H1 (cell line): ENCODE measurements at regions not wholly inside any gene's neighbourhood (a gene's known extent, or its start where the extent isn't known, plus 50 kb on each side); places are given as distances from the start of the nearest gene placed in this dataset.

Experiments used
- CTCF ChIA-PET: fragments of 300-600 bp; sonication (Branson Sonifier 250); formaldehyde crosslinking; loops from one replicate; lab custom pipeline; 2021; ENCODE audit not compliant: partially characterized antibody; lab: Charles Lee
- POLR2A ChIA-PET: fragments of 300-600 bp; sonication (Branson Sonifier 250); formaldehyde crosslinking; loops from one replicate; lab custom pipeline; 2021; ENCODE audit warnings: inconsistent platforms; ENCODE audit not compliant: partially characterized antibody; lab: Charles Lee
- DNase-seq, 2 experiments: peaks; one replicate each; pipeline versions ENCODE4 v3.0.0 to v3.0.0-alpha.2; 2010 to 2022; ENCODE audit warnings: low spot score in 2 of 2, low read depth in 1 of 2, mixed read lengths in 1 of 2
- FAIRE-seq: peaks from 2 replicates; lab custom pipeline; 2011; peaks lifted over from hg19 to GRCh38; lab: Jason Lieb, UNC
- H2AFZ ChIP-seq: 2 replicates; pipeline ENCODE4 v1.8.1; 2012; ENCODE audit warnings: low read length, inconsistent platforms
- H2AK5ac ChIP-seq: 2 replicates; pipeline ENCODE4 v1.6.1; 2013; ENCODE audit warnings: low read depth, low read length
- H2BK120ac ChIP-seq: replicated peaks from 2 replicates; pipeline ENCODE3; 2013; ENCODE audit warnings: low read depth, low read length, inconsistent platforms
- H2BK12ac ChIP-seq: 2 replicates; pipeline ENCODE4 v1.6.1; 2013; ENCODE audit warnings: low read depth, low read length
- H2BK15ac ChIP-seq: 2 replicates; pipeline ENCODE4 v1.6.1; 2013; ENCODE audit warnings: low read length
- H2BK20ac ChIP-seq: 2 replicates; pipeline ENCODE4 v1.6.1; 2013; ENCODE audit warnings: low read length
- H2BK5ac ChIP-seq: 2 replicates; pipeline ENCODE4 v1.6.1; 2013; ENCODE audit warnings: low read depth, low read length
- H3K14ac ChIP-seq: 2 replicates; pipeline ENCODE4 v1.6.1; 2013; ENCODE audit warnings: inconsistent platforms; ENCODE audit not compliant: insufficient read length
- H3K18ac ChIP-seq: 2 replicates; pipeline ENCODE4 v1.6.1; 2013; ENCODE audit warnings: low read length; ENCODE audit errors: extremely low read depth
- H3K23ac ChIP-seq: 2 replicates; pipeline ENCODE4 v1.6.1; 2013; ENCODE audit warnings: inconsistent platforms; ENCODE audit not compliant: insufficient read length
- H3K23me2 ChIP-seq: 2 replicates; pipeline ENCODE4 v1.6.1; 2013; ENCODE audit warnings: low read depth, low read length
- H3K27ac ChIP-seq: 2 replicates; pipeline ENCODE4 v1.6.1; 2011; ENCODE audit warnings: low read depth, low read length, inconsistent platforms
- H3K27me3 ChIP-seq, 4 experiments: replicated peaks in 1 of 4; 1 replicate in 1 of 4; 2 replicates in 3 of 4; pipeline versions ENCODE4 v1.6.1 to v1.8.1; 2011 to 2013; ENCODE audit warnings: low read length in 3 of 4, mild to moderate bottlenecking in 3 of 4, inconsistent platforms in 2 of 4, mixed read lengths in 2 of 4, moderate library complexity in 1 of 4; ENCODE audit not compliant: control insufficient read depth in 3 of 4, insufficient read depth in 3 of 4; ENCODE audit errors: extremely low read depth in 1 of 4
- H3K36me3 ChIP-seq, 4 experiments: 2 replicates each; pipeline versions ENCODE4 v1.6.1 to v1.8.1; 2011 to 2013; ENCODE audit warnings: mild to moderate bottlenecking in 4 of 4, low read length in 3 of 4, moderate library complexity in 2 of 4, control low read depth in 1 of 4, inconsistent platforms in 1 of 4; ENCODE audit not compliant: insufficient read depth in 4 of 4, control insufficient read depth in 2 of 4
- H3K4ac ChIP-seq: replicated peaks from 2 replicates; pipeline ENCODE3; 2013; ENCODE audit warnings: low read length, low read depth, mixed read lengths, inconsistent platforms; ENCODE audit not compliant: insufficient read length
- H3K4me1 ChIP-seq, 4 experiments: replicated peaks in 1 of 4; 1 replicate in 1 of 4; 2 replicates in 3 of 4; pipeline versions ENCODE4 v1.6.1 to v1.8.1; 2011 to 2013; ENCODE audit warnings: low read length in 3 of 4, inconsistent platforms in 2 of 4, mixed read lengths in 1 of 4; ENCODE audit not compliant: insufficient read depth in 4 of 4, control insufficient read depth in 3 of 4
- H3K4me2 ChIP-seq, 2 experiments: 2 replicates each; pipeline versions ENCODE4 v1.6.1 to v1.8.1; 2011 to 2013; ENCODE audit warnings: low read depth in 2 of 2, low read length in 2 of 2, control low read depth in 1 of 2, inconsistent platforms in 1 of 2, mild to moderate bottlenecking in 1 of 2; ENCODE audit not compliant: insufficient read depth in 1 of 2
- H3K4me3 ChIP-seq, 4 experiments: fragments of 200-600, 300-600 bp in 1 of 4; sonication (generic), shearing (Covaris generic), sonication (Bioruptor Twin) in 1 of 4; 2 replicates each; pipeline versions ENCODE4 v1.5.1 to v1.8.1; 2011 to 2016; ENCODE audit warnings: low read length in 4 of 4, low read depth in 3 of 4, control low read depth in 2 of 4, inconsistent platforms in 2 of 4, mild to moderate bottlenecking in 2 of 4, mixed read lengths in 1 of 4, moderate library complexity in 1 of 4; ENCODE audit not compliant: insufficient read depth in 2 of 4; ENCODE audit errors: extremely low read depth in 1 of 4
- H3K56ac ChIP-seq: replicated peaks from 2 replicates; pipeline ENCODE3; 2013; ENCODE audit warnings: low read depth, mild to moderate bottlenecking, mixed read lengths, low read length, inconsistent platforms; ENCODE audit not compliant: insufficient read length
- H3K79me1 ChIP-seq: 2 replicates; pipeline ENCODE4 v1.6.1; 2013; ENCODE audit warnings: low read depth, low read length, control low read depth
- H3K79me2 ChIP-seq, 2 experiments: 2 replicates each; pipeline versions ENCODE4 v1.6.1 to v1.8.1; 2012 to 2013; ENCODE audit warnings: low read length in 2 of 2, mild to moderate bottlenecking in 2 of 2, inconsistent platforms in 1 of 2; ENCODE audit not compliant: insufficient read depth in 2 of 2, control insufficient read depth in 1 of 2
- H3K9ac ChIP-seq, 4 experiments: replicated peaks in 1 of 4; 1 replicate in 1 of 4; 2 replicates in 3 of 4; pipeline versions ENCODE4 v1.6.1 to v1.8.1; 2011 to 2013; ENCODE audit warnings: low read depth in 3 of 4, low read length in 3 of 4, control low read depth in 2 of 4, mild to moderate bottlenecking in 2 of 4, moderate library complexity in 2 of 4, inconsistent platforms in 1 of 4; ENCODE audit errors: extremely low read depth in 1 of 4
- H3K9me3 ChIP-seq, 2 experiments: 2 replicates each; pipeline versions ENCODE4 v1.6.1 to v1.8.1; 2012 to 2013; ENCODE audit warnings: mild to moderate bottlenecking in 2 of 2, moderate library complexity in 2 of 2, control low read depth in 1 of 2, inconsistent platforms in 1 of 2, low read depth in 1 of 2, low read length in 1 of 2, mixed read lengths in 1 of 2; ENCODE audit not compliant: insufficient read depth in 2 of 2
- H4K20me1 ChIP-seq, 2 experiments: replicated peaks in 1 of 2; 2 replicates each; pipeline versions ENCODE3 to v1.8.1; 2011 to 2013; ENCODE audit warnings: inconsistent platforms in 2 of 2, low read length in 2 of 2, mild to moderate bottlenecking in 1 of 2; ENCODE audit not compliant: insufficient read depth in 2 of 2, control insufficient read depth in 1 of 2
- H4K5ac ChIP-seq: 2 replicates; pipeline ENCODE4 v1.6.1; 2013; ENCODE audit warnings: low read length, low read depth, mixed read lengths, inconsistent platforms; ENCODE audit not compliant: insufficient read length
- H4K8ac ChIP-seq: 2 replicates; pipeline ENCODE4 v1.8.0; 2013; ENCODE audit warnings: mild to moderate bottlenecking, moderate library complexity, low read length, inconsistent platforms; ENCODE audit not compliant: insufficient read depth; ENCODE audit errors: extremely low read depth
- H4K91ac ChIP-seq: replicated peaks from 2 replicates; pipeline ENCODE3; 2013; ENCODE audit warnings: low read length, mixed read lengths, inconsistent platforms; ENCODE audit not compliant: insufficient read length
- BACH1 ChIP-seq: IDR thresholded peaks from 2 replicates; pipeline ENCODE4 v1.6.1; 2012; ENCODE audit warnings: low read length, improper control_type of control experiment
- CHD1 ChIP-seq: IDR thresholded peaks from 2 replicates; pipeline ENCODE4 v1.6.1; 2012; ENCODE audit warnings: low read depth, low read length, improper control_type of control experiment
- CTCF ChIP-seq, 3 experiments: IDR thresholded peaks; 1 replicate in 2 of 3; 2 replicates in 1 of 3; pipeline versions ENCODE4 v1.5.1 to v1.6.1; 2011; ENCODE audit warnings: low read length in 3 of 3, mild to moderate bottlenecking in 3 of 3, inconsistent platforms in 2 of 3, low read depth in 1 of 3, moderate library complexity in 1 of 3; ENCODE audit not compliant: insufficient read depth in 1 of 3; ENCODE audit errors: control extremely low read depth in 1 of 3
- GTF2F1 ChIP-seq: IDR thresholded peaks from 2 replicates; pipeline ENCODE4 v1.6.1; 2012; ENCODE audit warnings: low read depth, low read length, improper control_type of control experiment, borderline replicate concordance
- KDM1A ChIP-seq: fragments of 200-600, 300-600 bp; sonication (generic); IDR thresholded peaks from 2 replicates; pipeline ENCODE4 v1.7.1; 2016; ENCODE audit warnings: mild to moderate bottlenecking, low read length, borderline replicate concordance
- MAFK ChIP-seq: IDR thresholded peaks from 2 replicates; pipeline ENCODE4 v1.6.1; 2012; ENCODE audit warnings: low read depth, mild to moderate bottlenecking, improper control_type of control experiment, low read length
- RAD21 ChIP-seq, 2 experiments: IDR thresholded peaks in 1 of 2; conservative IDR thresholded peaks in 1 of 2; 2 replicates each; pipeline ENCODE4 v1.6.1; 2011; ENCODE audit warnings: low read depth in 2 of 2, low read length in 2 of 2, improper control_type of control experiment in 1 of 2, inconsistent platforms in 1 of 2, mild to moderate bottlenecking in 1 of 2, moderate library complexity in 1 of 2
- RNF2 ChIP-seq: fragments of 200-900, 300-1000 bp; sonication (generic); IDR thresholded peaks from 2 replicates; pipeline ENCODE4 v1.7.1; 2016; ENCODE audit warnings: borderline replicate concordance, low read depth, mild to moderate bottlenecking, antibody characterized with exemption, low read length; ENCODE audit not compliant: poor library complexity, severe bottlenecking; ENCODE audit errors: missing control alignments
- SIX5 ChIP-seq: IDR thresholded peaks from 2 replicates; pipeline ENCODE4 v1.6.1; 2011; ENCODE audit warnings: mild to moderate bottlenecking, low read depth, low read length
- TAF7 ChIP-seq: optimal IDR thresholded peaks from 2 replicates; pipeline ENCODE3; 2011; ENCODE audit warnings: low read depth, mild to moderate bottlenecking, inconsistent platforms, low read length, moderate library complexity, borderline replicate concordance
- TEAD4 ChIP-seq: IDR thresholded peaks from 2 replicates; pipeline ENCODE4 v1.6.1; 2012; ENCODE audit warnings: low read depth, low read length, inconsistent platforms, mixed read lengths
- WGBS, 2 experiments: shearing (Covaris generic) in 1 of 2; methylation state at CpG; one replicate each; pipeline versions ENCODE4 v1.1.6 to v1.1.7; 2013 to 2015; ENCODE audit warnings: low lambda C conversion rate in 2 of 2, mixed read lengths in 2 of 2, inconsistent platforms in 1 of 2, low coverage in 1 of 2, missing lambda C conversion rate in 1 of 2; ENCODE audit not compliant: insufficient replicate concordance in 2 of 2, insufficient coverage in 1 of 2, insufficient read length in 1 of 2; ENCODE audit errors: extremely low coverage in 1 of 2, missing lambda C conversion rate in 1 of 2; 5-methylcytosine and 5-hydroxymethylcytosine counted together

GRCh38 chr18:75141734-75142133 lies 67.2 kb downstream of the PTGR3 start:
- FAIRE-seq: no peak
- no peaks in the 10 kb centered on the region for H3K36me3 ChIP-seq
- H2BK120ac ChIP-seq: no peak overlapping the region
- no peak for DNase-seq
- no peaks in the 10 kb centered on the region; the same call in 1 of the 2 replicates for H3K23me2 ChIP-seq
- H4K5ac ChIP-seq: no peak overlapping the region
- H3K4ac ChIP-seq: no peak overlapping the region
- H3K27ac ChIP-seq: no peak overlapping the region
- H2BK20ac ChIP-seq: no peak overlapping the region
- H3K4me2 ChIP-seq: no peak overlapping the region
- ChIA-PET POLR2A (no interaction called here), CTCF (no interaction called here)
- no peak overlapping the region for H3K23ac ChIP-seq
- no peaks in the 10 kb centered on the region for H4K20me1 ChIP-seq
- H4K8ac ChIP-seq: no peak overlapping the region
- H2AK5ac ChIP-seq: no peak overlapping the region
- no peak overlapping the region for H3K56ac ChIP-seq
- H3K14ac ChIP-seq: no peak overlapping the region
- H3K9ac ChIP-seq: no peak overlapping the region
- no peaks in the 10 kb centered on the region for H3K79me2 ChIP-seq
- no peaks in the 10 kb centered on the region for H3K4me1 ChIP-seq
- H2AFZ ChIP-seq: no peak overlapping the region
- no peak overlapping the region for H3K4me3 ChIP-seq
- H3K27me3 ChIP-seq: no peaks in the 10 kb centered on the region
- 0 out of 4 replicates have a peak, but pooled peaks cover 0 to 4% of the 10 kb centered on the region in 2 experiments for H3K9me3 ChIP-seq
- no peaks in the 10 kb centered on the region for H3K79me1 ChIP-seq
- H4K91ac ChIP-seq: no peak overlapping the region
- H2BK12ac ChIP-seq: no peak overlapping the region
- H2BK15ac ChIP-seq: no peak overlapping the region
- H3K18ac ChIP-seq: no peak overlapping the region
- WGBS, 2 experiments: 88% methylated on average over 13 of the region's 13 CpGs; no CpG with 5 or more reads in 1 of the 2 experiments
- H2BK5ac ChIP-seq: no peak overlapping the region
- TF ChIP-seq CTCF (IDR thresholded peaks at IDR 0.05; ENCODE audit: control extremely low read depth in 1 of 3, insufficient read depth in 1 of 3, low read depth in 1 of 3, low read length in 3 of 3) (no peak), TAF7 (no peak), SIX5 (no peak), RNF2 (no peak), TEAD4 (no peak), RAD21 (IDR thresholded peaks at IDR 0.05 in 1 of 2, conservative IDR thresholded peaks at IDR 0.05 in 1 of 2; ENCODE audit: low read depth in 2 of 2, low read length in 2 of 2) (no peak), GTF2F1 (no peak), KDM1A (no peak), MAFK (no peak), BACH1 (no peak), CHD1 (no peak)
